Right atrium auricular region (tissue), 2 donors: ENCODE measurements at regions not wholly inside any gene's neighbourhood (a gene's known extent, or its start where the extent isn't known, plus 50 kb on each side); places are given as distances from the start of the nearest gene placed in this dataset.

Source experiments
- DNase-seq: peaks from one replicate; pipeline ENCODE4 v3.0.0-alpha.2; 2019; ENCODE audit warnings: low spot score
- H3K27ac ChIP-seq, 2 donors: fragments of 200-600 bp; sonication (generic); 1 replicate in 1 of 2; 2 replicates in 1 of 2; pipeline ENCODE4 v1.5.1; 2016 to 2019
- H3K27me3 ChIP-seq, 2 donors: fragments of 200-600 bp; sonication (generic); one replicate each; pipeline versions ENCODE4 v1.5.1 to v1.6.0; 2017 to 2019
- H3K36me3 ChIP-seq: fragments of 200-600 bp; sonication (generic); one replicate; pipeline ENCODE4 v1.5.1; 2016
- H3K4me1 ChIP-seq, 2 donors: fragments of 200-600 bp; sonication (generic); one replicate each; pipeline versions ENCODE4 v1.5.1 to v1.6.0; 2017 to 2019
- H3K4me3 ChIP-seq, 2 donors: fragments of 200-600 bp; sonication (generic); 1 replicate in 1 of 2; 2 replicates in 1 of 2; pipeline ENCODE4 v1.5.1; 2017 to 2019; ENCODE audit warnings: mild to moderate bottlenecking in 1 of 2, moderate library complexity in 1 of 2
- H3K9me3 ChIP-seq, 2 donors: fragments of 200-600 bp; sonication (generic); one replicate each; pipeline ENCODE4 v1.5.1; 2019
- CTCF ChIP-seq, 2 donors: fragments of 200-600 bp; sonication (generic); IDR thresholded peaks; one replicate each; pipeline ENCODE4 v1.5.1; 2019; ENCODE audit warnings: antibody characterized with exemption in 2 of 2

DNA sequence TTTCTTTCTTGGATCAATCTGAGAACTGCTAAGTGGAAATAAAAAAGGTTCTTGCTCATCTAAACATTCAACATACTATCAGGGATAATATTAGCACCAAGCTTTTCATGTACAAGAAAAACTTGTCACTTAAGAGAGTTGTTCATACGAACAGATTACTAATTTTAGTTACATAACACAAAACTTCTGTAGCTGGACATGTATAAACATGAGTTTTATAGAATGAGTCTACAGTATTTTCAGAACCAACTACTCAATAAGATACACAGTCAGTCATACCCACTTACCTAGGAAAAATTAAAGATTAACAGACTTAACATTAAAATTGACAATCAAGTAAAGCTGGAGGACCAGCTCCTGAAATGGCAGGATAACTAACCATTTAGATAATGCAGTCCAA lies 540.1 kb upstream of the FAM241A start:
- H3K4me1 ChIP-seq = no peaks in the 10 kb centered on the region
- no peak for TF ChIP-seq CTCF (IDR thresholded peaks at IDR 0.05)
- no peak for DNase-seq
- no peak overlapping the region for H3K4me3 ChIP-seq
- H3K9me3 ChIP-seq = no peaks in the 10 kb centered on the region
- H3K27ac ChIP-seq = no peak overlapping the region
- H3K27me3 ChIP-seq = no peaks in the 10 kb centered on the region
- H3K36me3 ChIP-seq = no peaks in the 10 kb centered on the region

DNA sequence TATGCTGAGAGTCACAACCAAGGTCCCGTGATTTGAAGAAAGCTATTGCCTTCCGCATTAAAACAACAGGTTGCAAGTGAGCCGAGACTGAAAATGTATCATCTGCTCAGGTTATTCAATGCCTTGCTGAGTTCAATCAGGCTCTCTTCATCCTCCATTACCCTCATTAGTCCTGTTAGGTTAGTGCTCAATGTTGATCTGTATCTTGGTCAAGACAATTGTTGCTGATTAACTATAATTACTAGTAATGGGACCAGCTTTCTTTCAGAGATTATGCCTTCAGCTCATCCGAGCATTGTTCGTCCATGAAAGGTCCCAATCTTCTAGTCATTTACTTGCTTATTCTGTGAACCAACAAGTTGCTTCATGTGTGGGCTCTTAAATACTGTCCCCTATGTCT lies 534.6 kb upstream of the FAM241A start:
- no peak for TF ChIP-seq CTCF (IDR thresholded peaks at IDR 0.05)

GRCh38 chr4:111618908-111619307 lies 526.3 kb upstream of the FAM241A start:
- Histone ChIP-seq H3K9me3 (no peaks in the 10 kb centered on the region), H3K27ac (no peak overlapping the region), H3K4me1 (no peaks in the 10 kb centered on the region), H3K36me3 (no peaks in the 10 kb centered on the region), H3K27me3 (no peaks in the 10 kb centered on the region), H3K4me3 (no peak overlapping the region)
- DNase-seq = no peak
- no peak for TF ChIP-seq CTCF (IDR thresholded peaks at IDR 0.05)

More for the DNA sequence above, 534.6 kb upstream of the FAM241A start:
- no peak for DNase-seq
- Histone ChIP-seq H3K4me3 (no peak overlapping the region), H3K27me3 (no peaks in the 10 kb centered on the region), H3K27ac (no peak overlapping the region), H3K9me3 (no peaks in the 10 kb centered on the region), H3K36me3 (no peaks in the 10 kb centered on the region), H3K4me1 (no peaks in the 10 kb centered on the region)

DNA sequence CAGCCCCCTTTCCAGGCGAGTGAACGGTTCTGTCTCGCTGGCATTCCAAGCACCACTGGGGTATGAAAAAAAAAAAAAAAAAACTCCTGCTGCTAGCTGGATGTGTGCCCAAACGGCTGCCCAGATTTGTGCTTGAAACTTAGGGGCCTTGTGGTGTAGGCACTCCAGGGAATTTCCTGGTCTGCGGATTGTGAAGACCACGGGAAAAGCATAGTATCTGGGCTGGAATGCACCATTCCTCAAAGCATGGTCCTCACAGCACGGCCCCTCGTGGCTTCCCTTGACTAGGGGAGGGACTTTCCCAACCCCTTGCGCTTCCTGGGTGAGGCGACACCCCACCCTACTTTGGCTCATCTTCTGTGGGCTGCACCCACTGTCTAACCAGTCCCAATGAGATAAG lies 516.8 kb upstream of the FAM241A start:
- no peaks in the 10 kb centered on the region for H3K4me1 ChIP-seq
- no peak overlapping the region for H3K4me3 ChIP-seq
- TF ChIP-seq CTCF (IDR thresholded peaks at IDR 0.05) = no peak
- H3K36me3 ChIP-seq = no peaks in the 10 kb centered on the region
- no peak for DNase-seq
- H3K27ac ChIP-seq = no peak overlapping the region
- no peaks in the 10 kb centered on the region for H3K9me3 ChIP-seq
- H3K27me3 ChIP-seq = no peaks in the 10 kb centered on the region

- Histone ChIP-seq H3K4me1 (no peaks in the 10 kb centered on the region), H3K27ac (no peak overlapping the region), H3K27me3 (no peaks in the 10 kb centered on the region), H3K36me3 (no peaks in the 10 kb centered on the region), H3K9me3 (no peaks in the 10 kb centered on the region), H3K4me3 (no peak overlapping the region)
- DNase-seq = no peak
- TF ChIP-seq CTCF (IDR thresholded peaks at IDR 0.05) = peak; percentile 13 to 42
These were observed 514.5 kb upstream of the FAM241A start for GRCh38 chr4:111630705-111631104.

- H3K27ac ChIP-seq = no peak overlapping the region
- no peak for DNase-seq
- no peaks in the 10 kb centered on the region for H3K9me3 ChIP-seq
- no peak overlapping the region for H3K4me3 ChIP-seq
- H3K36me3 ChIP-seq = no peaks in the 10 kb centered on the region
- TF ChIP-seq CTCF (IDR thresholded peaks at IDR 0.05) = peak in 1 of 2 donors; percentile 46
- no peaks in the 10 kb centered on the region for H3K4me1 ChIP-seq
- H3K27me3 ChIP-seq = no peaks in the 10 kb centered on the region
These were observed 513.8 kb upstream of the FAM241A start for GRCh38 chr4:111631215-111631999.
